ENCODE measurements at regions not wholly inside any gene's neighbourhood (a gene's known extent, or its start where the extent isn't known, plus 50 kb on each side); places are given as distances from the start of the nearest gene placed in this dataset.

DNA sequence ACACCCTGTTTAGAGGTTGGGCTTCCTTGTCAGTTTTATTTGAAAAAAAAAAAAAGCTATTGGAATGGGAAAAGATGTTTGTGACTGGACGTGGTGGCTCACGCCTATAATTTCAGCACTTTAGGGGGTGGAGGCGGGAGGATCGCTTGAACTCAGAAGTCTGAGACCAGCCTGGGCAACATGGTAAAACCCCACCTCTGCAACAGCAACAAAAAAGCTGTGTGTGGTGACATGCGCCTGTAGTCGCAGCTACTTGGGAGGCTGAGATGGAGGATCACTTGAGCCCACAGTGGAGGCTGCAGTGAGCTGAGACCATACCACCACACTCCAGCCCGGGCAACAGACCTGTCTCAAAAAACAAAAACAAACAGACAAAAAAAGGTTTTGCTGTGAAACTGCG lies 66.1 kb upstream of the SIAH1 start:
- no peaks in the 10 kb centered on the region for H3K27me3 Mint-ChIP-seq
- H3K9me3 Mint-ChIP-seq, result no peaks in the 10 kb centered on the region
- H3K4me1 Mint-ChIP-seq (ENCODE audit: unreplicated experiment), result peaks cover 3% of the 10 kb centered on the region
- H3K36me3 Mint-ChIP-seq, result no peaks in the 10 kb centered on the region
- no peak overlapping the region for H3K27ac Mint-ChIP-seq
- DNase-seq (ENCODE audit: extremely low spot score, unreplicated experiment), result peak; percentile 29
- TF ChIP-seq, protein P1, sequence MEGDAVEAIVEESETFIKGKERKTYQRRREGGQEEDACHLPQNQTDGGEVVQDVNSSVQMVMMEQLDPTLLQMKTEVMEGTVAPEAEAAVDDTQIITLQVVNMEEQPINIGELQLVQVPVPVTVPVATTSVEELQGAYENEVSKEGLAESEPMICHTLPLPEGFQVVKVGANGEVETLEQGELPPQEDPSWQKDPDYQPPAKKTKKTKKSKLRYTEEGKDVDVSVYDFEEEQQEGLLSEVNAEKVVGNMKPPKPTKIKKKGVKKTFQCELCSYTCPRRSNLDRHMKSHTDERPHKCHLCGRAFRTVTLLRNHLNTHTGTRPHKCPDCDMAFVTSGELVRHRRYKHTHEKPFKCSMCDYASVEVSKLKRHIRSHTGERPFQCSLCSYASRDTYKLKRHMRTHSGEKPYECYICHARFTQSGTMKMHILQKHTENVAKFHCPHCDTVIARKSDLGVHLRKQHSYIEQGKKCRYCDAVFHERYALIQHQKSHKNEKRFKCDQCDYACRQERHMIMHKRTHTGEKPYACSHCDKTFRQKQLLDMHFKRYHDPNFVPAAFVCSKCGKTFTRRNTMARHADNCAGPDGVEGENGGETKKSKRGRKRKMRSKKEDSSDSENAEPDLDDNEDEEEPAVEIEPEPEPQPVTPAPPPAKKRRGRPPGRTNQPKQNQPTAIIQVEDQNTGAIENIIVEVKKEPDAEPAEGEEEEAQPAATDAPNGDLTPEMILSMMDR (conservative IDR thresholded peaks at IDR 0.05), result no peak
- no peak overlapping the region for H3K4me3 Mint-ChIP-seq

DNA sequence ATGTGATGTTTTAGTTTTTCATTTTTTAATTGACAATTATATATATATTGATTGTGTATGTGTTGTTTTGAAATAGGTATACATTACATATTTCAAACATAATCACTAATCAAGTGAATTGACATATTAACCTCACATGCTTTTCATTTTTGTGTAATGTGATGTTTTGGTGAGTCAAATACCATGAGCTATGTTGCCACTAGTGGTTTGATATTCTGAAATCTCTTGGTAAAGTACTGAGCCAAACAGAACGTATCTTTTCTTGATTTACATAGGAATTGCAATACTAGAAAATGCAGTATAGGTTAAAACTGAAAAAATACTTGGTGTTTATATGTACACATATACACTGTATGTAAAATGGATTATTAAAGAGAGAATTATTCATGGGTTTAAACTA lies 65.2 kb upstream of the SIAH1 start:
- no peaks in the 10 kb centered on the region for H3K27me3 Mint-ChIP-seq
- no peak overlapping the region for H3K4me3 Mint-ChIP-seq
- peaks cover 3% of the 10 kb centered on the region for H3K4me1 Mint-ChIP-seq (ENCODE audit: unreplicated experiment)
- H3K27ac Mint-ChIP-seq, result no peak overlapping the region
- no peak for DNase-seq (ENCODE audit: extremely low spot score, unreplicated experiment)
- no peaks in the 10 kb centered on the region for H3K9me3 Mint-ChIP-seq
- no peaks in the 10 kb centered on the region for H3K36me3 Mint-ChIP-seq
- TF ChIP-seq, protein P1 (conservative IDR thresholded peaks at IDR 0.05), result no peak

DNA sequence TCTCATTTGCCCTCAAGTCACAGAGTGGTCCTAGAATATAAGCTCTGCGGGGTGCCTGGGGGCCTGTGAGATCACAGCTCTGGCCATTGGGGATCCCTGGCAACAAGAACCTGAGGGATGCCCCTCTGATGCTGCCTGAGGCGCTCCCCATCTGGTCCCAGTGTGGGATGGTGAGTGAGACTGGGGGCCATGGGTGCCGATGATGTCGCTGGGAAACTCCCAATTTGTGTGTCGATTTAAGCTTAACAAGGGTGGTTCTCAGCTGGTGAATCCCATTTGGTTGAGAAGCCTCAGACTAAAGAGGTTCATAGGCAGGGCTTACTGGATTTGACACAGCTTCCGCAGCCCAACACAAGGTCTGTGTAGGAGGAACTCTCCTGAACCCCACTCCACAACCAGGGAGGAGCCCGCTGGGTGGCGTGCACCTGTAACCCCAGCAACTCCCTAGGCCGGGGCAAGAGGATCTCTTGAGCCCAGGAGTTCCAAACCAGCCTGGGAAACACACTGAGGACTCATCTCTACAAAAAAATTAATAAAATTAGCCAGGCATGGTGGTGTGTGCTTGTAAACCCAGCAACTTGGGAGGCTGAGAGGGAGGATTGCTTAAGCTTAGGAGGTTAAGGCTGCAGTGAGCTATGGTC lies 63.7 kb upstream of the SIAH1 start:
- Mint-ChIP-seq H3K36me3 (no peaks in the 10 kb centered on the region), H3K27ac (no peak overlapping the region)
- TF ChIP-seq, protein P1 (conservative IDR thresholded peaks at IDR 0.05), result no peak

DNA sequence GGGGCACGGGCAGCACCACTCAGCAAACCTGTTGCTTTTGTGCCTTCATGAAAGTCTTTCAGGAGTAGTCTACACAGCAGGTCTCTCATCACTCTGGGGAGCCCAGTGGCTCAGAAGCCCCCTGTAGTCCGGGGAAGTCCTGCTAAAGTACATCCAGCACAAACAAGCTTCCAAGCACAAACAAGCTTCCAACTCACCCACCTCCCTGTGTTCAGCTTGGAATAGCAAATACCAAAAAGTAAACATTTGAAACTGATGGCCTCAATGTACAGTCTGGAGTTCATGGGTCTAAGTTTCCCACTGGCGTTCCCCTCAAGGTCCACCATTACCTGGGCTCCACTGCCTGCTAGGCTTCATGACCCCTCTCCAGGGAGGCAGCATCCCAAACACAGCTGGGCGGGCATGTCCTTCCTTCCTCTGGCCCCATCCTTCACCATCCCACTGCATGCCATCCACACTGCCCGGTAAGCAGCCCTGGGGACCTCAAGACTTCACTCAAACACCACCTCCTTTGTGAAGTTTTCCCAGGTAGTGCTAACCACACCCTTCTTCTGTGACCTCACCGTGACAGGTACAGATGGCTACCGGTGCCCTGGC lies 62.8 kb upstream of the SIAH1 start:
- Mint-ChIP-seq H3K27ac (no peak overlapping the region), H3K9me3 (no peaks in the 10 kb centered on the region), H3K36me3 (no peaks in the 10 kb centered on the region), H3K4me3 (no peak overlapping the region), H3K27me3 (no peaks in the 10 kb centered on the region), H3K4me1 (ENCODE audit: unreplicated experiment) (peaks cover 8% of the 10 kb centered on the region)
- TF ChIP-seq, protein P1 (conservative IDR thresholded peaks at IDR 0.05), result no peak
- no peak for DNase-seq (ENCODE audit: extremely low spot score, unreplicated experiment)

More for the DNA sequence above, 63.7 kb upstream of the SIAH1 start:
- Mint-ChIP-seq H3K4me1 (ENCODE audit: unreplicated experiment) (peaks cover 8% of the 10 kb centered on the region), H3K4me3 (no peak overlapping the region), H3K27me3 (no peaks in the 10 kb centered on the region), H3K9me3 (no peaks in the 10 kb centered on the region)
- no peak for DNase-seq (ENCODE audit: extremely low spot score, unreplicated experiment)

DNA sequence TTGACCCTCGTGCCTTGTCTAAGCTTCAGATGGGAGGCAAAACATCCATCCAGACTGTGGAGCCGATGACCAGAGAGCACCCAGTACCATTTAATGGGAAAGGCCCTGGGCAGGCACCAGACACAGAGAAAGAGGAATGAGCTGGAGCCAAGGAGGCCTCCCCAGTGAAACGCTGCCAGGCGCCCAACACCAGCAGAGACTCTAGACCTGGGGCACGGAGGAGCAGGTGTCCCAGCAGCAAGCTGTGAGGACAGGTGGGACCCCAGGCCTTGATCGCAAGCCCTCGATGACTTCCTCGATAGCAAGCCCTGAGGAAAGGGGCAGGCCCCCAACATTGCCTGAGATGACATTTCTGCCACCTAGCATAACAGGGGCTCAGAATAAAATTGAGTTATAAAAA lies 62.2 kb upstream of the SIAH1 start:
- no peaks in the 10 kb centered on the region for H3K27me3 Mint-ChIP-seq
- TF ChIP-seq, protein P1 (conservative IDR thresholded peaks at IDR 0.05), result no peak
- H3K9me3 Mint-ChIP-seq, result no peaks in the 10 kb centered on the region
- H3K27ac Mint-ChIP-seq, result no peak overlapping the region
- H3K4me1 Mint-ChIP-seq (ENCODE audit: unreplicated experiment), result peaks cover 8% of the 10 kb centered on the region
- H3K4me3 Mint-ChIP-seq, result no peak overlapping the region
- no peak for DNase-seq (ENCODE audit: extremely low spot score, unreplicated experiment)
- H3K36me3 Mint-ChIP-seq, result no peaks in the 10 kb centered on the region
